ENCODE measurements at regions not wholly inside any gene's neighbourhood (a gene's known extent, or its start where the extent isn't known, plus 50 kb on each side); places are given as distances from the start of the nearest gene placed in this dataset.

DNA sequence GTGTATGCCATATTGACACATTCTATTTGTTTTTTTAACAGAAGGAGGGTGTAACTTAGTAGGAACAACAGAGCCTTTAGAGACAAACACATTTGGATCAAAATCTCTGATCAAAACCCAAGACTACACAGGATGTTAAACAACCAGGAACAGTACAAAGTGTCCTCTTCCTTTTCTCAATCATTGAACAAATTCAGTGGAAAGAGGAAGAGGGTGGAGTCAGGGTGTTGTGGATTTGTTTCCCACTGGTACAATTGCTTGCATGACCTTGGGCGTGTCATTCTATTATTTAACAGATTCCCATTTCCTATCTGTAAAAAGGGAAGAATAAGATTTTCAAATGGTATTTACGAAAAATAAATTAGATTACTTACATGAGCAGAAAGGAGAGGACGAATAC is 1162.8 kb upstream of the PRKX start:
- no peaks in the 10 kb centered on the region for H3K36me3 ChIP-seq (ENCODE audit: insufficient read depth, low read length)
- no peaks in the 10 kb centered on the region for H3K9me3 ChIP-seq (ENCODE audit: low read length)
- ChIA-PET CTCF (no interaction called here), POLR2A (no interaction called here)
- Mint-ChIP-seq H3K4me3 (no peak overlapping the region), H3K36me3 (no peaks in the 10 kb centered on the region), H3K27ac (no peak overlapping the region), H3K4me1 (no peaks in the 10 kb centered on the region), H3K27me3 (no peaks in the 10 kb centered on the region), H3K9me3 (peaks cover 0 to 17% (median 8%) of the 10 kb centered on the region in 5 donors)
- no peak overlapping the region for H3K27ac ChIP-seq (ENCODE audit: low read depth, low read length)
- no peaks in the 10 kb centered on the region for H3K27me3 ChIP-seq (ENCODE audit: insufficient read depth, low read length, poor library complexity, severe bottlenecking)
- DNase-seq = no peak
- H3K4me1 ChIP-seq (ENCODE audit: insufficient read depth, low read length) = no peaks in the 10 kb centered on the region
- H3K4me3 ChIP-seq (ENCODE audit: low read length) = no peak overlapping the region

DNA sequence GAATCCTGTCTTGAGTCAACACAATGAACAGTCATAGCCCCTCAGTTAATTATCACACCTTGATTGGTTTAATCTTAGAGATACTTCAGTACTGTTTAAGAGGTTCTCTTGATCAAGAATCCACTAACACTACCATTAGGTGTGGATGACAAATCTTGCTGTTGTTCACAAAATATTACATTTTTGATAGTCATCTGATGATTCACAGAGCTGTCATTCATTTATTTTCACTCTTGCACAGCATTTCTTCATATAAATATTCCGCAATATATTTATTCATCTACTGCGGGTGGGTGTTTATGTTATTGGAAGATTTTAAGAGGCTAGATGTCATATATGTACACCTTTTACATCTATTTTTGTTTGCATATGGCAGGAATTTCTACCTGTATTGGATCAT is 1138.1 kb upstream of the PRKX start:
- Mint-ChIP-seq H3K4me3 (no peak overlapping the region), H3K9me3 (peaks cover 4 to 12% (median 9%) of the 10 kb centered on the region in 5 donors), H3K4me1 (no peaks in the 10 kb centered on the region), H3K27ac (no peak overlapping the region), H3K36me3 (no peaks in the 10 kb centered on the region), H3K27me3 (no peaks in the 10 kb centered on the region)
- Histone ChIP-seq H3K27ac (ENCODE audit: low read depth, low read length) (no peak overlapping the region), H3K9me3 (ENCODE audit: low read length) (no peaks in the 10 kb centered on the region), H3K4me3 (ENCODE audit: low read length) (no peak overlapping the region), H3K36me3 (ENCODE audit: insufficient read depth, low read length) (no peaks in the 10 kb centered on the region), H3K27me3 (ENCODE audit: insufficient read depth, low read length, poor library complexity, severe bottlenecking) (no peaks in the 10 kb centered on the region), H3K4me1 (ENCODE audit: insufficient read depth, low read length) (no peaks in the 10 kb centered on the region)
- no peak for DNase-seq
- POLR2A ChIA-PET = no interaction called here
- CTCF ChIA-PET = no interaction called here

DNA sequence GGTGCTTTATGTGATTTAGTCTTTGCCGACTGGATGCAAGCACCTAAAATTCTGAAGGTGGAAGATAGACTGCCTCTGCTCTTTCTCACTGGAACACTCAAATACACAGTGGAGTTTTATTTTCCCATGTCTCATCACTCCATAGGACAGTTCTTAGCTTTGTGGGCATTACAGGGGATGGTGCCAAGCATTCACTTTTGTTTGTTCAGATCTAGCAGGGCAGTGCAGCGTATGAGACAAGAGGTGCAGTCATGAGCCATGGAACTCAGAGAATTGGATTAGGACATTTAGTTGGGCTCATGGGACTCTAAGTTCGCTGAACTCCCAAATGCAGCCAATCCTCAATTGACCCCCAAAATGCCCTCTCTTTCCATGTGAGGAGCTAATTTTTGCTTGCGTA is 1136.9 kb upstream of the PRKX start:
- DNase-seq = no peak
- Histone ChIP-seq H3K27me3 (ENCODE audit: insufficient read depth, low read length, poor library complexity, severe bottlenecking) (no peaks in the 10 kb centered on the region), H3K4me1 (ENCODE audit: insufficient read depth, low read length) (no peaks in the 10 kb centered on the region), H3K9me3 (ENCODE audit: low read length) (no peaks in the 10 kb centered on the region), H3K27ac (ENCODE audit: low read depth, low read length) (no peak overlapping the region), H3K4me3 (ENCODE audit: low read length) (no peak overlapping the region), H3K36me3 (ENCODE audit: insufficient read depth, low read length) (no peaks in the 10 kb centered on the region)
- peaks cover 4 to 12% (median 9%) of the 10 kb centered on the region in 5 donors for H3K9me3 Mint-ChIP-seq
- no peaks in the 10 kb centered on the region for H3K36me3 Mint-ChIP-seq
- no peak overlapping the region for H3K4me3 Mint-ChIP-seq
- no peaks in the 10 kb centered on the region for H3K27me3 Mint-ChIP-seq
- no peaks in the 10 kb centered on the region for H3K4me1 Mint-ChIP-seq
- CTCF ChIA-PET = no interaction called here
- POLR2A ChIA-PET = no interaction called here
- H3K27ac Mint-ChIP-seq = no peak overlapping the region

DNA sequence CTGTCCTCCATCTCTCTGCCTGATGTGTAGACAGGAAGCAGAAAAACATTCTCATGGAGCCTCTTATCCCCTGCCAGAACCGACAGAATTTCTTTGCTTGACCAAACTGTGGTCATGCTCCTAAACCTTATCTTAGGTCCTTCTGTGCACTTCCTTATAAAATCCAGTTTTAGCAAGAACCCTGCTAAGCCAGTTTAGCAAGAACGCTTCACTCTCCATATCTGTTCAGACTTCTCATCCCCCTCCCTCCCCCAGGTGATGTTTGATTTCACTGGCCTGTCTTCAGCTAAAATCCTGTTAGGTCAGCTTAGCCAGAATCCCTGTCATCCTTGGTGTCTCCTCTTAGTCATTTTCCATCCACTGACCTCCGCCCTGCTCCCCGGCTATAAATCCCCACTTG is 1130.9 kb upstream of the PRKX start:
- Histone ChIP-seq H3K27me3 (ENCODE audit: insufficient read depth, low read length, poor library complexity, severe bottlenecking) (no peaks in the 10 kb centered on the region), H3K27ac (ENCODE audit: low read depth, low read length) (no peak overlapping the region), H3K9me3 (ENCODE audit: low read length) (no peaks in the 10 kb centered on the region), H3K36me3 (ENCODE audit: insufficient read depth, low read length) (no peaks in the 10 kb centered on the region), H3K4me3 (ENCODE audit: low read length) (no peak overlapping the region), H3K4me1 (ENCODE audit: insufficient read depth, low read length) (no peaks in the 10 kb centered on the region)
- H3K4me3 Mint-ChIP-seq = no peak overlapping the region
- ChIA-PET POLR2A (no interaction called here), CTCF (no interaction called here)
- no peak for DNase-seq
- H3K4me1 Mint-ChIP-seq = no peaks in the 10 kb centered on the region
- peak overlapping the region in 1 of 8 donors; percentile 11 for H3K27ac Mint-ChIP-seq
- no peaks in the 10 kb centered on the region for H3K27me3 Mint-ChIP-seq
- H3K36me3 Mint-ChIP-seq = no peaks in the 10 kb centered on the region
- peaks cover 0 to 21% (median 14%) of the 10 kb centered on the region in 5 donors for H3K9me3 Mint-ChIP-seq

DNA sequence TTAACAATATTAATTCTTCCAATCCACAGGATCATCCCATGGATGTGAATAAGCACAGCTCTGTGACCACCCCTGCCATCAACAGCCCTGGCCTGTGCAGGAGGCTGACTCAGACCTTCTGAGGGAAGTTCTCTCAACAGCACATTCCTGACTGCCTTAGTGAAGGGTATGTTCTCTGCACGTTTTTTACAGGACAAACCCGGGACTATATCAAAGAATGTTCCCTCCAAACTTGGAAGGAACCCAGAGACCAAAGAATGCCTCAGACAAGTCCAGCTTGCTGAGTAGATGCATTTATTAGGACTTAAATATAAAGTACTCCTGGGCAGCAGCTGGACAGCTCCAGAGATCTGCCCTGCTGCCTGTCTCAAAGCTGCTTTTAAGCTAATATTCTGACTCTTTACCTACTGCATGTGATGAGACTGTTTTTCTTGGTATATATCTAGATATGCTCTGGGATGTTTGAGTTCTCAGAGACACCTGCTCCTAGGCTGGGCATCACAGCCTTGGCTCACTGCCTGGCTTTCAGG is 1127.8 kb upstream of the PRKX start:
- CTCF ChIA-PET = interaction anchor here (0.6 kb wide), 1 partner anchor 19 kb away, joined by 3 read pairs; no protein-coding TSS in a partner anchor
- no peaks in the 10 kb centered on the region for H3K4me1 Mint-ChIP-seq
- no peak for DNase-seq

DNA sequence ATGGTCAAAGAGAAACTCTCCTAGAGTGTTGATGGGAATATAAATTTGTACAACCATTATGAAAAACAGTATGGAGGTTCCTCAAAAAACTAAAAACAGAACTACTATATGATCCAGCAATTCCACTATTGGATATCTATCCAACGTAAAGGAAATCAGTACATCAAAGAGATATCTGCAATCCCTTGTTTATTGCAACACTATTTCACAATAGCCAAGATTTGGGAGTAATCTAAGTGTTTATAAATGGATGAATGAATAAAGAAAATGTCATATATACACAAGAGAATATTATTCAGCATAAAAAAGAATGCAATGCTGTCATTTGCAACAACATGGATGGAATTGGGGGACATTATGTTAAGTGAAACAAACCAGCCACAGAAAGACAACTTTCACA is 1118.1 kb upstream of the PRKX start:
- no peaks in the 10 kb centered on the region for H3K27me3 ChIP-seq (ENCODE audit: insufficient read depth, low read length, poor library complexity, severe bottlenecking)
- Mint-ChIP-seq H3K9me3 (peaks cover 3 to 16% (median 8%) of the 10 kb centered on the region in 5 donors), H3K27me3 (no peaks in the 10 kb centered on the region), H3K4me3 (no peak overlapping the region), H3K36me3 (no peaks in the 10 kb centered on the region), H3K27ac (no peak overlapping the region), H3K4me1 (no peaks in the 10 kb centered on the region)
- H3K4me1 ChIP-seq (ENCODE audit: insufficient read depth, low read length) = no peaks in the 10 kb centered on the region
- no peak overlapping the region for H3K4me3 ChIP-seq (ENCODE audit: low read length)
- POLR2A ChIA-PET = no interaction called here
- DNase-seq = no peak
- H3K9me3 ChIP-seq (ENCODE audit: low read length) = no peaks in the 10 kb centered on the region
- H3K36me3 ChIP-seq (ENCODE audit: insufficient read depth, low read length) = no peaks in the 10 kb centered on the region
- CTCF ChIA-PET = no interaction called here
- H3K27ac ChIP-seq (ENCODE audit: low read depth, low read length) = no peak overlapping the region

More for the DNA sequence above, 1127.8 kb upstream of the PRKX start:
- H3K4me3 ChIP-seq (ENCODE audit: low read length) = no peak overlapping the region
- H3K4me1 ChIP-seq (ENCODE audit: insufficient read depth, low read length) = no peaks in the 10 kb centered on the region
- Mint-ChIP-seq H3K9me3 (peaks cover 5 to 16% (median 10%) of the 10 kb centered on the region in 5 donors), H3K36me3 (no peaks in the 10 kb centered on the region), H3K4me3 (no peak overlapping the region), H3K27ac (no peak overlapping the region), H3K27me3 (no peaks in the 10 kb centered on the region)
- no peak overlapping the region for H3K27ac ChIP-seq (ENCODE audit: low read depth, low read length)
- H3K9me3 ChIP-seq (ENCODE audit: low read length) = no peaks in the 10 kb centered on the region
- H3K36me3 ChIP-seq (ENCODE audit: insufficient read depth, low read length) = no peaks in the 10 kb centered on the region
- POLR2A ChIA-PET = no interaction called here
- H3K27me3 ChIP-seq (ENCODE audit: insufficient read depth, low read length, poor library complexity, severe bottlenecking) = no peaks in the 10 kb centered on the region

DNA sequence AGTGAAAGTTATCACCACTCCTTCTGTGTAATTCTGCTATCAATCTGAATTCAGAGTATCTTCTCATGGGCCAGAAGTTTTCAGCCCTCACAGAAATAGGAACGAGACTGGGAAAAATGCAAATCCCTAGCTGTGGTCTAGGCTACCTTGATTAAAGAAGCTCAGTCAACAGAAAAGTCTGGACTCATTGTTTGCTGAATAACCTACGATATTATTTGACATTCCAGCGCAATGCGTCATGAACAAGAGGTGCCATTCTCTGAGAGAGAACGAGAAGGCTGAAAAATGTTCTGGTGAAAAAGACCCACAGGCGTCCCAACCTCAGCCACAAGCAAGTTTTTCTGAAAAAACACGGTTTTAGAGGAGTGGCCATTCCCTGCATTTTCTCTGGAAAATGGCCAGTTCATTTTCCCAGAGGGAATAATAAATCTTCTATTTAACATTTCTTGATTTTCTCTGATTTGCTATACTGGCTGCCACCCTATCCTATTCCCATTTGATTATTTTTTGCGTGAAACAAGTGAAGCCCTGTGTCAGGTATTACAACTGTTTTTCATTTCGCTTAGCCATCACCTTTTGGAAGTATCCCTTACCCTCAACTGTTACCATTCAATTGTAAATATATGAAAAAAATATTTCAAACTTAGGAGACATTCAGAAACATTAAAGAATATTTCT is 1117.6 kb upstream of the PRKX start:
- Histone ChIP-seq H3K36me3 (ENCODE audit: insufficient read depth, low read length) (no peaks in the 10 kb centered on the region), H3K27me3 (ENCODE audit: insufficient read depth, low read length, poor library complexity, severe bottlenecking) (no peaks in the 10 kb centered on the region), H3K4me1 (ENCODE audit: insufficient read depth, low read length) (no peaks in the 10 kb centered on the region), H3K4me3 (ENCODE audit: low read length) (no peak overlapping the region), H3K9me3 (ENCODE audit: low read length) (no peaks in the 10 kb centered on the region), H3K27ac (ENCODE audit: low read depth, low read length) (no peak overlapping the region)
- Mint-ChIP-seq H3K9me3 (peaks cover 3 to 17% (median 8%) of the 10 kb centered on the region in 5 donors), H3K27me3 (no peaks in the 10 kb centered on the region), H3K27ac (no peak overlapping the region), H3K36me3 (no peaks in the 10 kb centered on the region), H3K4me1 (no peaks in the 10 kb centered on the region), H3K4me3 (no peak overlapping the region)
- POLR2A ChIA-PET = no interaction called here
- CTCF ChIA-PET = no interaction called here
- DNase-seq = no peak

DNA sequence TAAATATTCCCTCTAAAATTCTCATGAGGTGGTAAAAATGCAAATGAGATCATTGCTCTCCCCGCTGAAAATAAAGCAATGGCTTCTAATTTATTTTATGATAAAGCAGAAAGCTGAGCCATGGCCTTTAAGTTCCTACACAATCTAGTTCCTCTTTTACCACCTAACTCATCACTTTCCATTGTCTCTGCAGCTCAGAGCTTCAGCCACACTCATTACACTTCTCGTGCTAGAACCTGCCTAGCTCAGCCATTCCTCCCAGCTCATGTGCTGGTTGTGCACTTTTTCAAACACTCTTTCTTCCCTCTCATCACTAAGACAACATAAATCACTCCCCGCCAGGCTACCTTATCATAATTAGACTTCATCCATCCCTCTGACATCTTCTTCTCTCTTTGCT is 1112.1 kb upstream of the PRKX start:
- peaks cover under 1 to 31% (median 6%) of the 10 kb centered on the region in 5 donors for H3K9me3 Mint-ChIP-seq
- Histone ChIP-seq H3K4me1 (ENCODE audit: insufficient read depth, low read length) (no peaks in the 10 kb centered on the region), H3K36me3 (ENCODE audit: insufficient read depth, low read length) (no peaks in the 10 kb centered on the region), H3K27me3 (ENCODE audit: insufficient read depth, low read length, poor library complexity, severe bottlenecking) (no peaks in the 10 kb centered on the region), H3K4me3 (ENCODE audit: low read length) (no peak overlapping the region), H3K27ac (ENCODE audit: low read depth, low read length) (no peak overlapping the region), H3K9me3 (ENCODE audit: low read length) (no peaks in the 10 kb centered on the region)
- no peaks in the 10 kb centered on the region for H3K4me1 Mint-ChIP-seq
- ChIA-PET CTCF (no interaction called here), POLR2A (no interaction called here)
- H3K36me3 Mint-ChIP-seq = no peaks in the 10 kb centered on the region
- H3K27ac Mint-ChIP-seq = no peak overlapping the region
- no peaks in the 10 kb centered on the region for H3K27me3 Mint-ChIP-seq
- no peak for DNase-seq
- H3K4me3 Mint-ChIP-seq = no peak overlapping the region

Measured in CD8-positive, alpha-beta memory T cell (primary cell).